Keratinocyte (primary cell): ENCODE measurements at regions not wholly inside any gene's neighbourhood (a gene's known extent, or its start where the extent isn't known, plus 50 kb on each side); places are given as distances from the start of the nearest gene placed in this dataset.

Experiments used
- DNase-seq: peaks from one replicate; pipeline ENCODE4 v3.0.0-alpha.2; 2011; ENCODE audit warnings: low read depth, missing footprints, low spot score
- FAIRE-seq: peaks from 2 replicates; lab custom pipeline; 2011; peaks lifted over from hg19 to GRCh38; lab: Jason Lieb, UNC
- H2AFZ ChIP-seq: 2 replicates; pipeline ENCODE4 v1.6.0; 2012; ENCODE audit warnings: low read length, control low read depth, inconsistent platforms; ENCODE audit not compliant: control insufficient read depth
- H3K27ac ChIP-seq: 2 replicates; pipeline ENCODE4 v1.5.1; 2011; ENCODE audit warnings: low read length; ENCODE audit not compliant: control insufficient read depth, insufficient read depth
- H3K27me3 ChIP-seq: 3 replicates; pipeline ENCODE4 v1.6.0; 2011; ENCODE audit warnings: low read length; ENCODE audit not compliant: control insufficient read depth, insufficient read depth; ENCODE audit errors: extremely low read depth
- H3K36me3 ChIP-seq, 2 experiments: 2 replicates in 1 of 2; 3 replicates in 1 of 2; pipeline ENCODE4 v1.5.1; 2011; ENCODE audit warnings: low read length in 2 of 2, mild to moderate bottlenecking in 1 of 2; ENCODE audit not compliant: control insufficient read depth in 2 of 2, insufficient read depth in 2 of 2; ENCODE audit errors: extremely low read depth in 1 of 2
- H3K4me1 ChIP-seq: 3 replicates; pipeline ENCODE4 v1.5.1; 2011; ENCODE audit warnings: low read length; ENCODE audit not compliant: control insufficient read depth, insufficient read depth; ENCODE audit errors: extremely low read depth
- H3K4me2 ChIP-seq: 3 replicates; pipeline ENCODE4 v1.6.0; 2011; ENCODE audit warnings: low read depth, low read length; ENCODE audit not compliant: control insufficient read depth, insufficient read depth; ENCODE audit errors: extremely low read depth
- H3K4me3 ChIP-seq, 3 experiments: fragments of 200-600 bp in 1 of 3; sonication (generic) in 1 of 3; 2 replicates in 2 of 3; 3 replicates in 1 of 3; pipeline ENCODE4 v1.5.1; 2011 to 2016; ENCODE audit warnings: low read length in 3 of 3, mild to moderate bottlenecking in 3 of 3, control low read depth in 2 of 3, inconsistent platforms in 1 of 3, low read depth in 1 of 3, mixed read lengths in 1 of 3, mixed run types in 1 of 3, moderate library complexity in 1 of 3; ENCODE audit not compliant: control insufficient read depth in 2 of 3, insufficient read depth in 2 of 3; ENCODE audit errors: extremely low read depth in 1 of 3
- H3K79me2 ChIP-seq: 2 replicates; pipeline ENCODE4 v1.6.0; 2012; ENCODE audit warnings: low read length; ENCODE audit not compliant: control insufficient read depth, insufficient read depth
- H3K9ac ChIP-seq: 3 replicates; pipeline ENCODE4 v1.6.0; 2011; ENCODE audit warnings: low read length; ENCODE audit not compliant: control insufficient read depth, insufficient read depth; ENCODE audit errors: extremely low read depth
- H3K9me1 ChIP-seq: 3 replicates; pipeline ENCODE4 v1.6.0; 2011; ENCODE audit warnings: low read length; ENCODE audit not compliant: control insufficient read depth, insufficient read depth; ENCODE audit errors: extremely low read depth
- H3K9me3 ChIP-seq: 2 replicates; pipeline ENCODE4 v1.5.1; 2012; ENCODE audit warnings: low read depth, low read length; ENCODE audit not compliant: control insufficient read depth
- H4K20me1 ChIP-seq: 3 replicates; pipeline ENCODE4 v1.6.0; 2011; ENCODE audit warnings: low read length; ENCODE audit not compliant: control insufficient read depth, insufficient read depth; ENCODE audit errors: extremely low read depth
- EZH2 ChIP-seq: IDR thresholded peaks from one replicate; pipeline ENCODE4 v1.6.1; 2012; ENCODE audit warnings: inconsistent platforms, mild to moderate bottlenecking, low read length, moderate library complexity
- dilution Hi-C: fragments of 300-500 bp; cut with MboI; formaldehyde crosslinking; loops from one replicate; pipeline ENCODE4 v1.7.0; 2020; ENCODE audit warnings: low sequenced_read_pairs; ENCODE audit not compliant: extremely low pct_ligation_motif_present
- TF ChIP-seq, protein P1 (sequence below), 3 experiments: IDR thresholded peaks in 1 of 3; conservative IDR thresholded peaks in 1 of 3; optimal IDR thresholded peaks in 1 of 3; 2 replicates in 2 of 3; 3 replicates in 1 of 3; pipeline versions ENCODE3 to v1.5.1; 2011; ENCODE audit warnings: low read length in 3 of 3, mild to moderate bottlenecking in 3 of 3, moderate library complexity in 2 of 3, control low read depth in 1 of 3, inconsistent platforms in 1 of 3; ENCODE audit not compliant: insufficient read depth in 2 of 3; ENCODE audit errors: extremely low read depth in 1 of 3

DNA sequence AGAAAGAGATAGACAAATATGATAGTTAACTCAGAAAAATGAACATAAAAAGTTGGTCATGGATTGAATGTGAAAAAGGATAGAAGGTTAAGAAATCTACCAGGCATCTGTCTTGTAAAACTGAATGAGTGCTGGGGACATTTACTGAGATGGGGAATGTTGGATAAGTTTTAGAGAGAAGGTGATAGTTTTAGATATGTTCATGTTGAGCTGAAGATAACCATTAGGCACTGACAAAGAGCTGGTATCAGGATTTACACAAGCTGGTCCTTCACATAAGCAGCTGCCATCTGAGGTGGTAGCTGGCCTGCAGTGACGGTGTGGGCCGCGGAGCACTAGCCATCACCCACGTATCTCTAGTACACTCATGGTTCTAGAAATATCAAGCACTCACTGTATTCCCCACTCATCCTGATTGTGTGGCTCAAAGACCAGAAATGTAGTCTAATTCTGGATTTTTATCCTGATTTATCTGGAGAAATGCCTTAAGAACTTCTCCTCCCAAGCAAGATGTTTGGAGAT, 194.4 kb upstream of the KCNJ16 start:
- dilution Hi-C loops, result no loop called here
- no peaks in the 10 kb centered on the region for H3K9me1 ChIP-seq
- no peaks in the 10 kb centered on the region for H3K79me2 ChIP-seq
- H3K9me3 ChIP-seq, result no peaks in the 10 kb centered on the region
- H4K20me1 ChIP-seq, result no peaks in the 10 kb centered on the region
- no peaks in the 10 kb centered on the region for H3K27me3 ChIP-seq
- TF ChIP-seq EZH2, result no peak
- TF ChIP-seq, protein P1, sequence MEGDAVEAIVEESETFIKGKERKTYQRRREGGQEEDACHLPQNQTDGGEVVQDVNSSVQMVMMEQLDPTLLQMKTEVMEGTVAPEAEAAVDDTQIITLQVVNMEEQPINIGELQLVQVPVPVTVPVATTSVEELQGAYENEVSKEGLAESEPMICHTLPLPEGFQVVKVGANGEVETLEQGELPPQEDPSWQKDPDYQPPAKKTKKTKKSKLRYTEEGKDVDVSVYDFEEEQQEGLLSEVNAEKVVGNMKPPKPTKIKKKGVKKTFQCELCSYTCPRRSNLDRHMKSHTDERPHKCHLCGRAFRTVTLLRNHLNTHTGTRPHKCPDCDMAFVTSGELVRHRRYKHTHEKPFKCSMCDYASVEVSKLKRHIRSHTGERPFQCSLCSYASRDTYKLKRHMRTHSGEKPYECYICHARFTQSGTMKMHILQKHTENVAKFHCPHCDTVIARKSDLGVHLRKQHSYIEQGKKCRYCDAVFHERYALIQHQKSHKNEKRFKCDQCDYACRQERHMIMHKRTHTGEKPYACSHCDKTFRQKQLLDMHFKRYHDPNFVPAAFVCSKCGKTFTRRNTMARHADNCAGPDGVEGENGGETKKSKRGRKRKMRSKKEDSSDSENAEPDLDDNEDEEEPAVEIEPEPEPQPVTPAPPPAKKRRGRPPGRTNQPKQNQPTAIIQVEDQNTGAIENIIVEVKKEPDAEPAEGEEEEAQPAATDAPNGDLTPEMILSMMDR (optimal IDR thresholded peaks at IDR 0.05 in 1 of 3, IDR thresholded peaks at IDR 0.05 in 1 of 3, conservative IDR thresholded peaks at IDR 0.05 in 1 of 3; ENCODE audit: extremely low read depth in 1 of 3, insufficient read depth in 2 of 3, low read length in 3 of 3), result no peak
- H3K4me3 ChIP-seq, result no peak overlapping the region
- H3K4me2 ChIP-seq, result no peak overlapping the region
- H2AFZ ChIP-seq, result no peak overlapping the region
- H3K9ac ChIP-seq, result no peak overlapping the region
- no peak overlapping the region for H3K27ac ChIP-seq
- peaks cover 7% of the 10 kb centered on the region for H3K4me1 ChIP-seq
- FAIRE-seq (no peak), DNase-seq (no peak)
- H3K36me3 ChIP-seq, result no peaks in the 10 kb centered on the region

DNA sequence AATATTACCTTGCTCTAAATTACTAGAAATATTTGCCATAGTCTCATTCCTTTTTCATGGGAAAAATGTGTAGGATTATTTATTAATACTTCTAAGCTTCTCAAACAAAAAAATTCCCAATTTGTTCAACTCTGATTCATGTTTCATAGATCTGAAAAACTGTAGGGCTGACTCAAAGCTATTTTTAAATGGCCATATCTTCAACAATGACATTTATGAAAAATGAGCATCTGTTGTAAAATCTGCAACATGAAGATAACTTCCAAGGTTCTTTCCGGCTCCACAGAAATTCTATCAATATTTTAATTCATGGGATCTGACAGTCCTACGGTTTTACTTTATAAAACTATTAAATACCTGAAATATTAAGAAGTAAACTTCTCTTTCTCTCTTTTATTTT, 192.7 kb upstream of the KCNJ16 start:
- H3K9me1 ChIP-seq, result no peaks in the 10 kb centered on the region
- no peak for TF ChIP-seq EZH2
- TF ChIP-seq, protein P1 (optimal IDR thresholded peaks at IDR 0.05 in 1 of 3, IDR thresholded peaks at IDR 0.05 in 1 of 3, conservative IDR thresholded peaks at IDR 0.05 in 1 of 3; ENCODE audit: extremely low read depth in 1 of 3, insufficient read depth in 2 of 3, low read length in 3 of 3), result no peak
- H3K79me2 ChIP-seq, result no peaks in the 10 kb centered on the region
- no peak overlapping the region for H3K27ac ChIP-seq
- peaks cover 7% of the 10 kb centered on the region for H3K4me1 ChIP-seq
- no peaks in the 10 kb centered on the region for H4K20me1 ChIP-seq
- H3K9me3 ChIP-seq, result no peaks in the 10 kb centered on the region
- dilution Hi-C loops, result no loop called here
- H3K27me3 ChIP-seq, result no peaks in the 10 kb centered on the region
- H2AFZ ChIP-seq, result no peak overlapping the region
- FAIRE-seq, result no peak
- H3K4me3 ChIP-seq, result no peak overlapping the region
- no peaks in the 10 kb centered on the region for H3K36me3 ChIP-seq
- DNase-seq, result no peak
- H3K4me2 ChIP-seq, result no peak overlapping the region
- H3K9ac ChIP-seq, result no peak overlapping the region
